IPS DF 4.7 (cell line): ENCODE measurements at regions not wholly inside any gene's neighbourhood (a gene's known extent, or its start where the extent isn't known, plus 50 kb on each side); places are given as distances from the start of the nearest gene placed in this dataset.
"Not testable (repeated sequence)": the region's sequence is repeated elsewhere in the genome, so short reads cannot be mapped to it uniquely, and the experiment has no call there.

Experiments
- DNase-seq: peaks from one replicate; pipeline ENCODE4 v3.0.0-alpha.2; 2013; ENCODE audit warnings: low spot score; ENCODE audit errors: extremely low read depth

DNA sequence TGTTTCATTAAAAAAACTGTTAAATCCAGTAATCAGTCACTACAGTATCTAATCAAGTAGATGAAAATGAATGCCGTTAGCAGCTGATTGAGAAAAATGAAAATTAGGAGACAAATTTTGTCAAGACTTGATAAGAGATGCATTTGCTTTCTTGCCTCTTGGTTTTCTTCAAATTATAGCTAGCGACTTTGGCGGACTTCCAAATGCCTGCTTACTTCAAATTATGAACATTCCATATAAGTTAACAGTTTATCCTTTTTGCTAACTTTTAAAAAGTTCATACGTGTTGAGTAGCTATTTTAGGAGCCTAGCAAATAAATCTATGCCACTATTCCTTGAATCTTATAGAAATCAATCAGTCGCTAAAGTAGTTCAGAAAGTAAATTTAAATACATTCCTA lies 58.8 kb downstream of the PPP4R3C start:
- no peak for DNase-seq

DNA sequence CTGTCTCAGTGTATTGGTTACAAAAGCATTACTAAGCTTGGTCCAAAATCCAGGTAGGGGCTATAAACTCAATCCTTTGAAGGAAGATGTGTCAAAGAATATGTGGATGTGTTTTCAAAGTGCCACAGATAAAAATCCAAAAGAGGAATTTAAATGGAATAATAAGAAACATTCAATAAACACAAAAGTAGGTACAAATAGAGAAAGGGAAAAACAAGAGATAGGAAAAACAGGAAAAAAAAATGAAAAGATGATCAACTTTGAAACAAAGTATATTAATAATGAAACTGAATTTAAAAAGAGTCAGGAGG lies 64.0 kb downstream of the PPP4R3C start:
- no peak for DNase-seq

DNA sequence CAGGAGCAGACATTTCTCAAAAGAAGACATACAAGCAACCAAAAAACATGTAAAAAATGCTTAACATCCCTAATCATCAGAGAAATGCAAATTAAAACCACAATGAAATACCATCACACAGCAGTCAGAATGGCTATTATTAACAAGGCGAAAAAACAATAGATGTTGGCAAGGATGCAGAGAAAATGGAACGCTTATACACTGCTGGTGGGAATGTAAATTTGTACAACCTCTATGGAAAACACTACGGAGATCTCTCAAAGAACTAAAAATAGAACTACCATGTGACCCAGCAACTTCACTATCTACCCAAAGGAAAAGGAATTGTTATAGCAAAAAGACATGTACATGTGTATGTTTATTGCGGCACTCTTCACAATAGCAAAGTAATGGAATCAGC lies 71.5 kb downstream of the PPP4R3C start:
- DNase-seq = no peak

DNA sequence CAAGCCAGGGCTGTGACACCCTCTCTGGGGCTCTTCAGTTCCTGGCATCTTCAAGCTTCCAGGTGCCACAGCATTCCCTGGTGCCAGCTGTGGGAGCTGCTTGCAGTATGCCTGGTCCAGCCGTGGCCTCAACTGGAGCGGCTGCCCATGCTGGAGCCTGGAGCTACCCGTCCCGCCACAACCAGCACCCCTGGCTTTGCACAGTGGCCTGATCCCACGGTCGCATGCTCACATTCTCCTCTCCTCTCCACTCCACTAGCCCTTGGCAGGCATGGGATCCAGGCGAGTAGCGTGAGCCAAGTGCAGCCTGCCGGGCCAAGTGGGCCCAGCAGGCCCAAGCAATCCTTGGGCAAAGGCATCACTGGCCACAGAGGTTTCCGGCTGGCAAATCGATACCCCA lies 81.7 kb downstream of the PPP4R3C start:
- no peak for DNase-seq

DNA sequence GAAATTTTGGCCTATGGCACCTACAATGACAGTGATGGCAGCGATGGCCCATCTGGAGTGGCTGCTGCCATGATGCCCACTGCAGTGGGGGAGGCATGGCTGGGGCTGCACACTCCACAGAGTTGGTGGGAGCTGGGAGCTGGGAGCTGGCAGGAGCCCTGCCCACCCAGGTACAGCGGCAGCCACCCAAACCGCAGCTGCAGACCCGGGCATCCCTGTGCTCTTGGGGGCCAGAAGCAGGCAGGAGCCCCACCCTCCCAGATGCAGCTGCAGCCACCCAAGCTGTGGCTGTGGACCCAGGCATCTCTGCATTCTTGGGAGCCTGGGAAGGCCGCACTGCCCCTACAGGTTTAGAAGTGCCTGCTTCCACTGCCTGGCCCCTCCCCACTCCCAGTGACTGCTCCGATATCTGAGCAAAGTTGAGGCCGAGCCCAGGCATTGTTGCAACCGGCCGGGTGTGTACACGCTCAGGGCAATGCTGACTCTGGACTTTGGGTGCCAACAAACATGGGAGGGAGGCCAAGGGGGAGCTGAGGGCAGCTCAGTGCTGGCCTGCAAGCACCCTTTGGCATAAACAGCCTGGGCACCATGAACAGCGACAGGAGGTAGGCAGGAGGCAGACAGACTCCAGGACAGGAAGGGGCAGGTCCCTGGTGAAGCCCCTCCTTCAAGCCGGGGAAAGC lies 82.8 kb downstream of the PPP4R3C start:
- no peak for DNase-seq

DNA sequence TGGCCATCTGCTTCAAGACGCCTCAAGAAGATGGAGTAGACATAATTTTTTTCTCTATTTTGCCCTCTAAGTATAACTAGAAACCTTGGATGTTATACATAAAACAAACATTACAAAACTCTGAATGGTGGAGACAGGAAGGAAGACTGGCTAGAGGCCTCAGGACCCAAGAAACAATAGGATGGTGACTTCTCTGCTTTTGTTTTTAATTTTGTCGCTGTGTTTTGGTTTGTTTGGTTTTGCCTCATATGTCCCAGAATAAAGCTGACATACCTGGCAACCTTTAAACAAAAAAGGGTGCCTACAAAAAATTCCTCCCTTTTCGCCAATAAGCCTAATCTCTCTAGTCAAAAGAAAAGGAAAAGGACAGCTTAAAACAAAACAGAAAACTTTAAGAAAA lies 109.1 kb downstream of the PPP4R3C start:
- no peak for DNase-seq

DNA sequence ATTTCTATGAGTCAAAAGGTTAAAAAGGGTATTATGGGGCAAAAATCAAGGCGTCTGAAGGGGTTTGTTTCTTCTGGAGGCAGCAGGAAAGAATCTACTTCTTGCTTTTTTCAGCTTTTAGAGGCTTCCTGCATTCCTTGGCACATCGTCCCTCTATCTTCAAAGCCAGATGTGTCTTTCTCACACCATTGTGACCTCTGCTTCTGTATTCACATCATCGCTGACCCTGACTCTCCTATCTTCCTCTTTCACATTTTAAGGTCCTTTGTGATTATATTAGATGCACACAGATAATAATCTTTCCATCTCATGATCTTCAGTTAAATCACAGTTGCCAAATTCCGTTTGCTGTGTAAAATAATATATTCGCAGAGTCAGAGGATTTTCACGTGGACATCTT lies 112.7 kb downstream of the PPP4R3C start:
- DNase-seq = no peak

DNA sequence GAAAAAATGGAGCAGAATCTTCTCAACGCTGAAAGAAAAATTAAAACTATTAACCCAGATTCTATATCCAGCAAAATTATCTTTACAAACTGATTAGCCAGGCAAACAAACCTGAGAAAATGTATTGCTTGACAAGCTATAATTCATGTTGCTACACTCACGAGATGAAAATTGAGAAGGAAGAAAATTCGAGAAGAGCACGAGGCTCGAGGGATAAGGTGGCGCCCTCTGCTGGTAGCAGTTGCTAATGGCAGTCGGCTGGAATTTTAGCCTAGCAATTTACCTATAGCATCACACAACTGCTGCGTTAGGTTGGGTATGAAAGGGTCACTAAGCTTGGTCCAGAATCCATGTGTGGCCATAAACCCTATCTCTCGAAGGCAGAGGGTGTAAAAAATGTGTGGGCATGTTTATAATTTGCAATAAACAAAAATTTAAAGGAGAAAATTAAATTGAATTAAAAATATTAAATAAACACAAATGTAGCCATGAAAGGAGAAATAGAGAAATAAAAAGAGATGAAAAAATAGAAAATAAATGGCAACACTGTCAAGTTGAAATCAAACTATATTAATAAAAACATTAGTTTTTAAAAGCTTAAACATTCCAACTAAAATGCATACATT lies 126.6 kb downstream of the PPP4R3C start:
- no peak for DNase-seq

DNA sequence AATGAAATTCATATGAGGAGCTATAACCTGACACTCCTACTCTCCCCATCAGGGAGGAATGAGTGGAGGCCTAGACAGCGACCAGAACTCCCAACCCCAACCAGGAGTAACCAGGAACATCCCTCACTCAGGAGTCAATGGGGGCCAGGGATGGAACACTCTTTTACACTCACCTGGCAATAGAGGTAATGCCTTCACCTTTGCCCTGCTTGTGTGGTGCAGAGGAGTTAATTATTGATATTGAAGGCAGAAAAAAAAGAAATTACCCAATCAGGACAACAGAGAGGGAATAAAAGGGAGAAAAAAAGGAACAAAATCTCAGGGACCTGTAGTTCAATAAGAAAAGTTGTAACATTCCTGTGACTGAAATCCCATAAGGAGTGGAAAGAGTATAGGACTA lies 141.5 kb downstream of the PPP4R3C start:
- DNase-seq = no peak

DNA sequence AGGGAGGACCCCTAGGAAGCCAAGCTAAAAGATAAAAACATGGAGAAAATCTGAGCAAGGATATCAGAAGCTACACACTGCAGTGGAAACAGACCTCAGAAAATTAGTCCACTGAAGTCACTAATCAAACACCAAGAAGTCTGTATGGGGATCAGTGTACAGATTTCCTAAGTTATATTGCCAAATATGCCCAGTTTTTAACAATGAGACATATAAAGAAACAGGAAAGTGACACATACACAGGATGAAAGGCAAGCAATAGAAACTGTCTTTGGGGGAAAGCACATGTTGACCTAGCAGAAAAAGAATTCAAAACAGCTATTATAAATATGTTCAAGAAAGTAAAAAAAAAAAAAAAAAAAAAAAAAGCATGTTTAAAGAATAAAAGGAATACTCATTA lies 153.7 kb downstream of the PPP4R3C start:
- DNase-seq = no peak

DNA sequence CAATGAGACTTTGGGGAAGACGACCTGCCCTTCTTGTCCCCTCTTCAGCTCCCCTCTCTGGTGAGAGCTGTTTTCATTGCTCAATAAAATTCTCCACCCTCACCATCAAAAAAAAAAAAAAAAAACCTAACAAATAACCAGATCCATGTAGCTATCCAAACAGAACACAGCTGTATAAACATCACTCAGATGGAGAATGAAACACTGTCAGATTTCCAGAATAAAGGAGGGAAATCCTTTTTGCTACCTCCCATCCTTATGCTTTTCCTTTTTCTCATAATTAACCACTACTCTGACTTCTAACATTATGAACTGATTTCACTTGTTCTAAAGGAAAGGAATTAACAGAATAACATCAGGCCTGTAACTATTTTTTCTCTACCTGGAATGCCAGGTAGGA lies 155.6 kb downstream of the PPP4R3C start:
- DNase-seq = no peak

DNA sequence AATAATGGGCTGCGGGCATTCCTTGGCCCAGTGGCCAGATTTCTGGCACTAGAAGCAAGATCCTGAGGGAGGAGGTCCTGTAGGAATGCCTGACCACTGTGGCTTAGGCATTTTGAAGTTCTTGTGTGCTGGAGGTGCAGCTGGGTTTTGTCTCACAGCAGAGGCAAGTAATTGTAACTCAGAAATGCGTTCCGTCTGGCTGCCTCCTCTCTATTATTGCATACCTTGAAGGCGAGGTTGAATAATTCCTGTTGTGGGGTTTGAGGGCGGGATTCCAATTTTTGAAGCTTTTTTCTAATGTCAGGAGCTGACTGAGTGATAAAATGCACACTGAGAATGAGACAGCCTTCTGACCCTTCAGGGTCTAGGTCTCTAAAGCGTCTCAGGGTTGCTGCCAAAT lies 170.6 kb downstream of the PPP4R3C start:
- not testable (repeated sequence) for DNase-seq

DNA sequence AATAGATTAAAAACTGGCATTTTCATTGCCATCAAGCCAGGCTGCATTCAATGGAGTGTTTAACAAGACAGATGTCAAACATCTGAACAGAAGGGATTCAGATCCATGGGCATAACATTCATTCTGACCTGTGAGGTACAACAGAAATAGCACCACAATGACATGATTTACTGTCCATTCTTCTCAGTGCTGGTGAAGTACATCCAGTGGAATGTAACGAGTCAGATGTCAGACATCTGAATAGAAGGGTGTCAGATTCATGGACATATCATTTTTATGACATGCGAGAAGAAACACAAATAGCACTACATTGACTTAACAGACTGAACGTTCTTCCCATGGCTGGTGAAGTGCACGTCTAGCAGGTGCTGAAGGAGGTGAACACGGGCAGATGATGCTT lies 186.4 kb downstream of the PPP4R3C start:
- no peak for DNase-seq

DNA sequence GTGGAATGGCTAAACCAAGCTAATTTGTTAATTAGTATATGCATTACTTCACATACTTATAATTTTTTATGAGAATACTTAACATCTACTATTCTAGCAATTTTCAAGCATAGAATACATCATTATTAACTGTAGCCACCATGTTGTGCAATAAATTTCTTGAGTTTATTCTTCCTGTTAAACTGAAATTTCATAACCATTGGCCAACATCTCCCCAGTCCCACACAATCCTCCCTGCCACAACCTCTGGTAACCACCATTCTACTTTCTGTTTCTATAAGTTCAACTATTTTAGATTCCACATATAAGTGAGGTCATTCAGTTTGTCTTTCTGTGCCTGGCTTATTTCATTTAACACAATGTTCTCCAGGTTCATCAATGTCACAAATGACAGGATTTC lies 208.5 kb downstream of the PPP4R3C start:
- DNase-seq = no peak

DNA sequence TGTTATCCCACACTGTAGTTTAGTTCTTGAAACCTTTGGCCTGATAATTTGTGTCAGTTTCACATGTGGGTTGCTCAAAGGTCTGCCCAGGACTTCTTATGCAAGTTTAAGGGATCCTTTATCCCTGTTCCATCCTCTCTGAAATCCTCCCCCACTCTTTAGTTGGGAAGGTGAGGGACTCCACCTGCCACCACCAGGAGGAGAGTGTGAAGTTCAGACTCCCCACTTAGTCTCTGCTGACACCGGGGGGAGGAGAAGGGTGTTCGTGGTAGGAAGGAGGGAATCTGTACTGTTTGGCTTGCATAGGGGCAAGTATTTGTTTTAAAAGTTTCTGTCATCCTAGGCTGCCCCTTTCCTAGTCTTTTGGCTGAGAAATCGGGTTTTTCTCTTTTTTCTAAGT lies 211.8 kb downstream of the PPP4R3C start:
- DNase-seq = no peak

DNA sequence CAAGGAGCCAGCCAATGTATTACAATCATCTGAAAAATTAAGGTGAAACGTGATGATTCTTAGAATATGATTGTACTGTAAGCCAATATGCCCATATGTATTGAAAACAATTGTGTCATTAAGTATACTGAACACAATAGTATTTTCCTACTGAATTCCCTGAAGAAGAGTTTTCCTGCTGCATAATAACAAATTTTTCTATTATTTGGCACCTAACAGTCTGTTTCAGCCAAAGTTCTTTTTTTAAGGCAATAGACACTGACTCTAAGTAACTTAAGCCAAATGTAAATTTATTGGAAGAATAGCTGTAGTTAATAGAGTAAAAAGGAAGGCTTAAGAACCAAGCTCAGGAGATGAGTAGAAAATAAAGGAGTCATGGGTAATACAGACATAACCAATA lies 220.6 kb downstream of the PPP4R3C start:
- DNase-seq = no peak

DNA sequence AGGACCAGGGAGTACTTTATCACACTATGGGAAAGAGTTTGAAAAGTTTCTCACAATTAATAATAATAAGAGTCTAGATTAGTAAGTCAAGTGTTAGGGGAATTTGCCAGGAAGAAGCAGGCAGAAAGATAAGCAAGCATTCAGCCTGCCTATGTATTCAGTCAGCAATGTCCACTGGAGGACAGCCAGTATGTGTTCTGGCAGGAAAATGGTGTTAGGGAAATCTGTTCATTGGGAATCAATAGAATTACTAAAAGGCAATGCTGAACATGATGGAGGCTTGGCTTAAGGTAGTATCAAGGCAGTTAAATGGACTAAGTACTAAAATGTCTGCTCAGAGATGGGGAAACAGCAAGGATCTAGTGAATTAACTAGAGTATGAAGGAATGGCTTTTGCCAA lies 221.2 kb downstream of the PPP4R3C start:
- no peak for DNase-seq

DNA sequence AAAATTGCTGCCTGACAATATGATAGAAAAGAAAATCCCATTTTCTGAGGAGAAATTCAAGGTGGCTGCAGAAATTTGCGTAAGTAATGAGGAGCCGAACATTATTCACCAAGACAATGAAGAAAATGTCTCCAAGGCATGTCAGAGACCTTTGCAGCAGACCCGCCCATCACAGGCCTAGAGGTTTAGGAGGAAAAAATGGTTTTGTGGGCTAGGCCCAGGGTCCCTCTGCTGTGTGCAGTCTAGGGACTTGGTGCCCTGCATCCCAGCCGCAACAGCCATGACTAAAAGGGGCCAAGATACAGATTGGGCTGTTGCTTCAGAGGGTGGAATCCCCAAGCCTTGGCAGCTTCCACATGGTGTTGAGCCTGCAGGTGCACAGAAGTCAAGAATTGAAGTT lies 223.1 kb downstream of the PPP4R3C start:
- DNase-seq = not testable (repeated sequence)

DNA sequence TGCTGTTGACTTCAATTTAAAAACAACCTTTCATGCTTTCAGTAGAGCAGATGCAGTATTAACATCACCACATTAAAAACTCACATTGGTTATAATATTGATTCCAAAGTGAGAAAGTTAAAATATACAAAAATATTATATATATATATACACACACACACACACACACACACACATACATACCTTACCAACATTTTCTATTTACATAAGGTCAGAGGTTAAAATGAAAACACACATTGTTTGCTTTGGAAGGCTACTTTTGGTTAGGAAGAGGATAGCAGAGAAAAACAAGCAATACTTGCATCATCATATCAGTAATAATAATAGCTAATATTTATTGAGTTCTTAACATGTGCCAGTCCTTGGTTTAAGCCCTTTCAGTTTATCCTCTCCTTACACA lies 226.5 kb downstream of the PPP4R3C start:
- no peak for DNase-seq

DNA sequence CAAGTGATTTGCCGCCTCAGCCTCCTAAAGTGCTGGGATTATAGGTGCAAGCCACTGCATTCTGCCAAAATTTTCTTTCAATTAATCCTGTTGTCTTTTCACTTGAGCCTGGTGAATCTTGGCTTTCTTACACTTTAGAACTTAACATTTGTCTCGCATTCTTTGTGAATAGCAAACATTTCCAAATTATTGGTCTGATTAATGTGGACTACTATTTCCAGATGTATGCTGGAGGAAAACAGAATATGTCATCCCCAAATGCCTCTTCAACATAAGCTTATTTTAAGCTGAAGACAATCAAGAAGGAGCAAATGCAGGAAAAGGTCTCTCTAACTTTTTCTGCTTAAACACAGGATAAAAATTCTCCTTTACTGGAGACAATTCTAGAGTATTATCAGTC lies 233.4 kb downstream of the PPP4R3C start:
- no peak for DNase-seq

DNA sequence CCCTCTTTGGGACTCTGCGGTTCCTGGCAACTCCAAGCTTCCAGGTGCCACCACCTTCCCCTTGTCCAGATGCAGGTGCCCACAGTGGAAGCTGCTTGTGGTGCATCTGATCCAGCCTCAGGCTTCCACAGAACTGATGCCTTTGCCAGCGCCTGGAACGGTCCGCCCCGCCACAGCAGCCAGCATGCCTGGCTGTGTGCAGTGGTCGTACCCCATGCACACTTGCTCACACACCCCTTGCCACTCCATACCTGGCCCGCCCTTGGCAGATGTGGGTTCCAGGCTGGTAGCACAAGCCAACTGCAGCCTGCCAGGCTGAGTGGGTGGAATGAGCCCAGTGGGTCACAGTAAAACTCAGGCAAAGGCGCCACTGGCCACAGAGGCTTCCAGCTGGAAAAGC lies 240.5 kb downstream of the PPP4R3C start:
- no peak for DNase-seq

DNA sequence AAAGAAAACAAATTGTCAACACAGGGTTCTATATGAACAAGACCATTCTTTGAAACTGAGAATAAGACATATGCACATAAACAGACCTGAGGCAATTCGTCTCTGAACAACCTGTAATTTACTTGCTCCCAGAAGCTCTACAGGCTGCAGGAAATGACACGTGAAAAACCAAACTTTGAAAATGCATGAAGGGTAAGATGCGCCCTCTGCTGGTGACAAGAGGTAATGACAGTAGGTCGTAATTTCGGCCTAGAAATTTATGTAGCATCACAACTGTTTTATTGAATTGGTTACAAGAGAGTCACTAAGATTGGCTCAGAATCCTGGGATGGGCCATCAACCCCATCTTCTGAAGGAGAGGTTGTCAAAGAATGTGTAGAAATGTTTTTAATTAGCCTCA lies 276.5 kb downstream of the PPP4R3C start:
- DNase-seq = no peak

DNA sequence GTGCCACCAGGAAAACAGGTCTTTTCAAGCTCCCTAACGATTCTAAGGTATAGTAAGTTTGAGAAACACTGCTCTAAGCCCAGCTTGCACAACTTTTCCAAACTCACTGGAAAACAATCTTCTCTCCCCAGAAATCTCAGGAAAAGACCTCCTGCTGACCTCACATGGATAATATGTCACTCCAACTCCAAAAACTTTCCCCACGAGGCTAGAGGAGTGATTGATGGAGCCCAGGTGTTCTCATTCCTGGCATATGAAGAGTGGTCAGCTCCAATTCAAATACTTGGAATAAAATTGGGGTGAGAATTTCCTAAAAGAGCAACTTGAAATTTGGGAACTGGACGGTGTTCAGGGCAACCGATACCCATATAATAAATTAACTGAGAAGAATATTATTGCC lies 299.9 kb downstream of the PPP4R3C start:
- no peak for DNase-seq

DNA sequence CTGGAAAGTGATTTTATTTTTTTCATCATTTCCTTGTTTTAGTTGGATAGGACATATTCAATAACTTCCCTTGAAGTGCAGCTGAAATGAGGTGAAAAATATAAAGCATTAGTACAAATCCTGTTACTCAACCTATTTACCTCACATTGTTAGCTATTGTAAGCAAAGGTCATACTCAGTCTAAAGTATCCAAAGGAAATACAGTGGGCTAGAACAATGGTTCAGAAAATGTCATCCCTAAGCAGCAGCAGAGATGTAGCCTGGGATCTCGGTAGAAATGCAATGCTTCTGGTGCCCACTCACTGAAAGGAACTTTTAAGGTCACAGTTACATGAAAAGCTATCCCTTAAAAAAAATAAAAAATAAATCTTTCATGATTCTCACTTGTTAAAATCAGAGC lies 300.6 kb downstream of the PPP4R3C start:
- no peak for DNase-seq
